Vagina (tissue), 2 donors: ENCODE measurements at regions not wholly inside any gene's neighbourhood (a gene's known extent, or its start where the extent isn't known, plus 50 kb on each side); places are given as distances from the start of the nearest gene placed in this dataset.

Source experiments
- CTCF ChIP-seq, 3 experiments: fragments of 450-650 bp in 2 of 3; fragments of 200-600 bp in 1 of 3; sonication (generic) in 1 of 3; IDR thresholded peaks; one replicate each; pipeline ENCODE4 v1.5.1; 2017 to 2019; ENCODE audit warnings: antibody characterized with exemption in 3 of 3, mild to moderate bottlenecking in 2 of 3, moderate library complexity in 2 of 3
- POLR2AphosphoS5 ChIP-seq, 2 donors: sonication (generic); formaldehyde crosslinking; IDR thresholded peaks; one replicate each; pipeline ENCODE4 v1.9.0; 2017; ENCODE audit warnings: antibody characterized with exemption in 2 of 2, mild to moderate bottlenecking in 2 of 2, low read depth in 1 of 2; ENCODE audit not compliant: insufficient read depth in 1 of 2

DNA sequence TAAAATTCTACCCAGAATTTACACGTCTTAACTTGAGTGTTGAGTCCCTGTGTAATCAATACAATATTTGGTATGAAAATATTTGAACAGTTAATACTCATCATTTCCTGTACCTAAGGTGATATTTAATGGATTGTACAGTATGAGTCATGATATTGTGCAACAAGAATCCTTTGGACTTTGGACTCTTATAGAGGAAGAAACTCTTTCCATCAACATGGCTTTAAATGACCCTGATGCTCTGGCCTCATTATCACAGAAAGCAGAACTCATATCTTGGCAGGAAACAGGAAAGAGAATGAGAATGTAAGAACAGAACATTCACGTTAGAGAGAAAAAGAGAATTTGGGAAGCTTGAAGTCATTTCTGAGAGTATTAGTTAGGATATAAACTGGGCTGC is 168.8 kb upstream of the B3GALT2 start:
- TF ChIP-seq POLR2AphosphoS5 (IDR thresholded peaks at IDR 0.05; ENCODE audit: insufficient read depth in 1 of 2, low read depth in 1 of 2), result no peak
- no peak for TF ChIP-seq CTCF (IDR thresholded peaks at IDR 0.05)
